Superior temporal gyrus (tissue), 1 donor: ENCODE measurements at regions not wholly inside any gene's neighbourhood (a gene's known extent, or its start where the extent isn't known, plus 50 kb on each side); places are given as distances from the start of the nearest gene placed in this dataset.
A peak's percentile ranks its signal among the peaks of the same experiment; 100 is the strongest.

Experiments
- DNase-seq: peaks from one replicate; pipeline ENCODE4 v3.0.0-alpha.2; 2016; ENCODE audit errors: extremely low spot score

DNA sequence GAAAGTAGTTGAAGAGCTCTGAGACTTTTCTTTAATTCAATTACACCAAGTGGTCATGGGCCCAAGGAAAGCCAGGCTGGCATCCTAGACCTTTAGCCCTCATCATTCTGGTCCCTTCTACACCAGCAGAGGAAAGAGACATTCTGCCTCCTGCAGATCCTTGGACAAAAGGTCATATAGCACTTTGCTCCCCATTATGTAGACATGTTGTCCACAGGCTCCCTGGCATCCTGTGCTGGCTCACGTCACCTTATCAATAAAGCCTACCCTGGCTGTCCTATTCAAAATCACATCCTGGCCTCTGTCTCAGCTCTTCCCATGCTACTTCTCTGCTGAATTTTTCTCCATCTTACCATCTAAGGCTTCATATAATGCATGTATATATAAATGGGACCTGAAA is 61.6 kb upstream of the MAF start:
- no peak for DNase-seq

DNA sequence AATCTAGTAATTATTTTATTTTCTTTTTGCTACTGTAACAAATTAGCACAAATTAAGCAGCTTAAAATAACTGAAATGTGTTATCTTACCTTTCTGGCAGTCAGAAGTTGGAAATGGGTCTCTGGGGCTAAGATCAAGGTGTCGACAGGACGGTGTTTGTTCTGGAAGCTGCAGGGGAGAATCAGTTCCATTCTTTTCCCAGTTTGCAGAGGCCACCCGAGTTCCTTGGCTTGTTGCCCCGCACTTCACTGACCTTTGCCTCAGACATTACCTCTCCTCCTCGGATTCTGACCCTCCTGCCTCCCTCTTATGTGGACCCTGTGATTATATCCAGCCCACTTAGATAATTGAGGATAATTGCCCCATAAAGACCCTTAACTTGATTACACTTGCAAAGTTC is 61.0 kb upstream of the MAF start:
- DNase-seq: no peak

DNA sequence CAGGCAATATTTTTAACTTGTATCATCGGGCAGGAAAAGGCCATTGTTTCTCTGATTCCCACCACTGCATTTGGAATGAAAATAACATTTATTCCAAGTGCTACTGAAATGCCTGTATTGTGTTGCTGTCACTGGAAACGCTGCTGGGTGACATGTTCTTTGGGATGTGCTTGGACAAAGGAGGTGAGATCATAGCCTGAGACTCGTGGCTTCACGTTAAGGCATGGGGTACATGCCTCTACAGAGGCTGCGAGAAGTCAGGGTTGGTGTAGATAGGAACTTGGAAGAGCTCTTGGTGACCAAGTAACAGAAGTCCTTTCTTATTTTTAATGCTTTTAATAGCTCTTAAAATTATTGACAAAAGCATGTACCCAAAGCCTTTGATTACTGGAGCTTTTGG is 58.8 kb upstream of the MAF start:
- DNase-seq: no peak

DNA sequence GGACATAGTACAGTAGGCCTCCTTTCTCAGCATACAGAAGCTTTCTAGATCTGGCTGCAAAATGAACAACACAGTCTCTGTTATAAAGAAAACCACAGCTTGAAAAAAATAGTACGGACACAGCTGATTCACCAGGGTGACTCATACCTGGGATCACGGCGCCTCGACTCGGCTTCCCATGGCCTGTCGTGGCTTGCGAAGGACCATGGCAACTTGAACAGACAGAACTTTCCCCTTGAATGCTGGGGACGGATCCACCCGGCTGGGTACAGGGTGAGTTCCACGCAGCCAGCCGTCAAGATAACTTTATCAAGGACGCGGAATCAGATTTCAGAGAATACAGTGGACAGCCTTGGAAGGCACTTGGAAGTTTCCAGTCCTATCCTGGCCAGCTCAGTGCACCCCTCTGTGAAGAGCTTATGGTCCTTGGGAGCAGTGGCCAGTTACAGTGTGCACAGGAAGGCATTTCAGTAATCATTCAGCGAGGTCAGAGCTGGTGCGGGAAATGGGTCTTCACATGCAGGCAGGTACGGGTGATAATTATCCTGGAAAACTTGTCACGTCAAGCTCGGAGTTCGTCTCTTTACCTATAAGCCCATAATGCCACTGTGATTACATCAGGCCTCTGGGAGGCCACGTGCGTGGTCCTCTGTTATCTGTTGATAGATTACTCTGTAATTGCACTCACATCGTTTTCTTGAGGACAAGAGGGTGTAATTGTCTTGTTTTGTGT is 57.9 kb upstream of the MAF start:
- DNase-seq: no peak

DNA sequence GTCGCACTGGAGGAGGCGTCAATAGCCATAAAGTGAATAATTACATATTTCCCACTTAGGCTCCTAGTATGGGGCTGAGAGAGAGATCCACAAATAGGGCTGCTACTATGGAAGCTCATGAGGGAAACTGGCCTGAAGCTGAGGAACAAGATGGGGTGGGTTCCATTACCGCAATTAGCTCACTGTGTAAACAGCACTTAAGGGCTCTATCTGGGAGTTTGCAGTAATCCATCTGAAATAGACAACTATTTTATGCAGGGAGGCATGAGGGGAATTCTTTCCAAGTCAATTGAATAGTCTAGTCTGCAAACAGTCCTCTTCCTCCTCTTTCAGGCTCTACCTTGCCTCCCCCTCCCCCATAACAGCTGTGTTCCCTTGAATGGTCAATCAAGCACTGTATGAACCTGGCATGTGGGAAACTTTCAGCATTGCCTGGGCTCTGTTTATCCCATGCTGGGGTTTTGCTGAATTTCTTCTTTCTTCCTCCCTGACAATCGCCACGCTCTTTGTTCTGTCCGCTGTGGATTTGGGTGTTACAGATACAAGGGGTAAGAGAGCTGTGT is 56.1 kb upstream of the MAF start:
- no peak for DNase-seq

DNA sequence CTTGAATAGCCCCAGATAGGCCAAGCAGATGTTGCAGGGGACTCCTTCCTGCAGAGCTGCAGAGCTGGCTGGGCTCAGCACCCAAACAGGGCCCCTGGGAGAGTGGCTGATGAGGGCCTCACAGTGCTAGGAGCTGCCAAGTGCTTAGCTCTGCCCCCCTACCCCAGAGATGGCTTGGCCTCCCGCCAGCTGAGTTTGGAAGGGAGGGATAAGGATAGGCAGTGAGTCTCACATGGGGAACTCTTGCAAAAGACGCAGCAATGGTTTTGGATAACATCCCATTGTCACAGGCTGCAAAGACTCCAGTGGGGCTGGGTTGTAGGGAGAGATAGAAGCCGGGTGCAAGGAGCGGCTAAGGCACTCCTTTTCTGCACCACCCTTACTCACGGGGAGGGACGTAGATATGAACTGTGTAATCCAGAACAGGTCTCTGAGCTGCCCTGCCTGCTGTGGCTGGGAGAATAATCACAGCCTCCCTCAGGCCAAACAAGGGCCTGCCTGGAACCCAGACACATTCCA is 52.9 kb upstream of the MAF start:
- DNase-seq: no peak

DNA sequence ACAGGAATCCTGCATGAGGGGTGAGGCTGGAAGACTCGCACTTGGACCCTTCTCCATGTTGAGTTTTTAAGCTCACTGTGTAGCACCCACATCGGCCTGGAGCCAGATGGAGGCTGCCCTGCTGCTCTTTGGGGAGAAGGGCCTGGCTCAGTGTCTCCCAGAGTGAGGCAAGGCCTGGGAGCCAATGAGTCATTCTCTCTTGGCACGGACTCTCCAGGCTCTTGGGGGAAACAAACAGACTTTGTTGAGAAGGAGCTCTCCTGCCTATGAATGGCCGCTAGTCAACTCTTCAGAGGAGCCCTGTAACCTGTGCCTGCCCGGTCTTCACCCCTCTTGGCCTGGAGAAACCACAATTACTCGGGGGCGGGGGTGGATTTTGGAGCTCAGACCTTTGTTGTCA is 50.8 kb upstream of the MAF start:
- DNase-seq: peak; percentile 79
